NT2/D1 (cell line): ENCODE measurements at regions not wholly inside any gene's neighbourhood (a gene's known extent, or its start where the extent isn't known, plus 50 kb on each side); places are given as distances from the start of the nearest gene placed in this dataset.

ENCODE experiments used
- DNase-seq: peaks from one replicate; pipeline ENCODE4 v3.0.0-alpha.2; 2011; ENCODE audit warnings: low read depth, low spot score
- H3K27me3 ChIP-seq: 2 replicates; pipeline ENCODE4 v1.6.0; 2011; ENCODE audit warnings: mild to moderate bottlenecking; ENCODE audit not compliant: insufficient read length, insufficient read depth
- H3K36me3 ChIP-seq: 2 replicates; pipeline ENCODE4 v1.6.1; 2011; ENCODE audit warnings: mild to moderate bottlenecking, low read length, mixed read lengths; ENCODE audit not compliant: insufficient read depth, insufficient read length
- H3K4me1 ChIP-seq: 2 replicates; pipeline ENCODE4 v1.5.1; 2011; ENCODE audit not compliant: insufficient read depth, insufficient read length
- H3K4me3 ChIP-seq: 2 replicates; pipeline ENCODE4 v1.5.1; 2011; ENCODE audit warnings: low read depth; ENCODE audit not compliant: insufficient read length
- H3K9ac ChIP-seq: 2 replicates; pipeline ENCODE4 v1.6.0; 2011; ENCODE audit warnings: low read depth; ENCODE audit not compliant: insufficient read length
- H3K9me3 ChIP-seq: 2 replicates; pipeline ENCODE4 v1.5.1; 2011; ENCODE audit warnings: mild to moderate bottlenecking, low read length; ENCODE audit not compliant: insufficient read depth
- SUZ12 ChIP-seq: IDR thresholded peaks from 2 replicates; pipeline ENCODE4 v1.6.1; 2011; ENCODE audit not compliant: insufficient read length, insufficient read depth; ENCODE audit errors: extremely low read depth
- YY1 ChIP-seq: IDR thresholded peaks from 2 replicates; pipeline ENCODE4 v1.6.1; 2011; ENCODE audit not compliant: insufficient read length, insufficient read depth
- ZNF274 ChIP-seq: IDR thresholded peaks from 2 replicates; pipeline ENCODE4 v1.6.1; 2011; ENCODE audit warnings: mild to moderate bottlenecking, low read depth, low read length

DNA sequence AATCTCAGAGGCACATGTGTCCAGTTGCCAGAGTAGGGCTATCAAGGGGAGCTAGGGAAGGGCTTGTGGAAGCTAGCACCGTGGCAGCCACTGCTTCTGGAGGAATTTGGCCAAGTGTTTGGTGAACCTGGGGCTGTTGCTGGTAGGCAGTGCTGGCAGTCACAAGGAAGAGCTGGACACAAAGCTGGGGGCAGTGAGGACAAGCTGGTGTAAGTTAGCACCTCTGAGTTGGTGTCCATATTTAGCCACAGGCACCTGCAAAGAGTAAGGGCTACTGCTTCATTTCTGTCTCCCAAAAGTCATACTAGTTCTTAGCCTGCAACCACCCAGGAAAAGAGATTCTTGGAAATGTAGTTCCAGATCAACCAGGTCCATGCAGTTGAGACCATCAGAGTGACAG, 359.4 kb downstream of the CSNK1G3 start:
- Histone ChIP-seq H3K36me3 (no peaks in the 10 kb centered on the region), H3K9me3 (no peaks in the 10 kb centered on the region), H3K4me1 (no peaks in the 10 kb centered on the region), H3K9ac (no peak overlapping the region), H3K27me3 (no peaks in the 10 kb centered on the region), H3K4me3 (no peak overlapping the region)
- no peak for DNase-seq
- TF ChIP-seq SUZ12 (no peak), YY1 (no peak), ZNF274 (no peak)

DNA sequence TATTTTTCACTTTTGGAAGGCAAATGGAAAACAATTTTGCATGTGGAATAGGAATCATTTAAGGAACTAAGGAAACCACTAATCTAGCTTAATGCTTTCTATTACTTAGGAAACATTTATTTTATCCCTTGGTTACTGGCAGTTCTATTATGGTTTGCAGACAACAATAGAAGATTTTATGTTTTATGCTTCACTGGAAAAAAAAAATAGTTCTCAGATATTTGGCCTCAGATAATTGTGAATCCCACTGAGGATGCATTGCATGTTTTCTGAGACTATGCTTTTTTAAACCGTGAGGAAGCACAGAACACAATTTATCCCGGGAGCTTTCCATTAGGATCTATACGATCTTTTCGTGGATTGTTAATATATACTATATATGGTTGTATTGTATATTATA, 356.9 kb downstream of the CSNK1G3 start:
- Histone ChIP-seq H3K4me1 (no peaks in the 10 kb centered on the region), H3K9me3 (no peaks in the 10 kb centered on the region), H3K27me3 (no peaks in the 10 kb centered on the region), H3K36me3 (no peaks in the 10 kb centered on the region), H3K9ac (no peak overlapping the region), H3K4me3 (no peak overlapping the region)
- no peak for TF ChIP-seq ZNF274
- TF ChIP-seq YY1: no peak
- TF ChIP-seq SUZ12: no peak
- DNase-seq: no peak

DNA sequence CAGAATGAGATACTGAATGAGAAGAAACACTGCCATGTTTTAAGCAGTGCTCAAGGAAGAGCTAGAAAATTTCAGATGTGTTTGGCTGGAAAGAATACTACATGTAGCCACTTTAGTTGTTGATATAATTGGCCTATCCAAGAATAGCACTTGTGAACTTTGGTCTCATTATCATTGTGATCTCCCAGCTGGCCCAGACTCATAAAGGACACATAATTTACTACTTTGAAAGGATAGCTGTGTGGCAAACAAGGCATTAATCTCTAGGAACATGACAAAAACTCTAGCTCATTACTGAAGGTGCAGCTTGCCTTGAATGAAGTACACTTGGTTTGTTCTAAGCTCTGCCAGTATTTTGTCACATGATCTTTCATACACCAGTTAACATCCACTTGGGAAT, 356.3 kb downstream of the CSNK1G3 start:
- no peaks in the 10 kb centered on the region for H3K9me3 ChIP-seq
- no peak for TF ChIP-seq ZNF274
- TF ChIP-seq YY1: no peak
- TF ChIP-seq SUZ12: no peak
- no peaks in the 10 kb centered on the region for H3K36me3 ChIP-seq
- no peak overlapping the region for H3K9ac ChIP-seq
- no peaks in the 10 kb centered on the region for H3K4me1 ChIP-seq
- H3K4me3 ChIP-seq: no peak overlapping the region
- DNase-seq: no peak
- H3K27me3 ChIP-seq: no peaks in the 10 kb centered on the region

DNA sequence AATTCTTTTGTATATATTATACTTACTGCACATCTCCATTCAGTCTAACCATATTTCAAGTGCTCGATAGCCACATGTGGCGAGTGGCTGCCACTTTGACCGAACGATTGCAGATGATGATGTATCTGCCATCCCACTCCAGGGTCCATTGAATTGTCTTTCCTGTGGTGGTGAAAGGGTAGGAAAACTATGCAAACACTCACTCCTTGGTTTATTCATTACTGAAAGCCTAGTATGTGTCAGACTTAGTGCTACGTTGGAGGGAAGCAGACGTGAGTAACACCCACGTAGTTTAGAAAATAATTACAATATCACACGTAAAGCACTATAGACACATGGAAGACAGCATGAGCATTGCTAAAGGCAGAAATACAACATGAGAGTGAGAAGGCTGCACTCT, 353.7 kb downstream of the CSNK1G3 start:
- Histone ChIP-seq H3K27me3 (no peaks in the 10 kb centered on the region), H3K9me3 (no peaks in the 10 kb centered on the region), H3K4me1 (no peaks in the 10 kb centered on the region), H3K4me3 (no peak overlapping the region), H3K9ac (no peak overlapping the region), H3K36me3 (no peaks in the 10 kb centered on the region)
- DNase-seq: no peak
- TF ChIP-seq SUZ12: no peak
- TF ChIP-seq YY1: no peak
- no peak for TF ChIP-seq ZNF274

DNA sequence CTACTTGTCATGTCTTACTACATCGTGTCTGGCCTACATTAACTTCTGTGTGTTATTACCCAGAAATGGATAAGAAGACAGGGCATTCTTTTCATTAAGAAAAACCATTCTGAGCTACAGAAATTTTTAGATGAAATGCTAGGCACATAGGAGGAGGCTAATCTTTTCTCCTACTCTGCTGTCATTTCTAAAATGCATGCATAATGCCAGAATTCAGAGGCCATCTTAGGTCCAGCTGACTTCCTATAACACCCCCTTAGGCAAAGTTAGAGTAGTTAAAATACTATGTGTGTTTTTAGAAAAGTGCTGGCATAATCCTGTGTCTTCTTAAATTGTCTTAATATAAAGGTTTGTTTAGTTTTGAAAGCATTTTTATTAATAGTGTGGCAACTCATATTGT, 352.6 kb downstream of the CSNK1G3 start:
- no peak for DNase-seq
- TF ChIP-seq ZNF274 (no peak), YY1 (no peak), SUZ12 (no peak)
- H3K27me3 ChIP-seq: no peaks in the 10 kb centered on the region

DNA sequence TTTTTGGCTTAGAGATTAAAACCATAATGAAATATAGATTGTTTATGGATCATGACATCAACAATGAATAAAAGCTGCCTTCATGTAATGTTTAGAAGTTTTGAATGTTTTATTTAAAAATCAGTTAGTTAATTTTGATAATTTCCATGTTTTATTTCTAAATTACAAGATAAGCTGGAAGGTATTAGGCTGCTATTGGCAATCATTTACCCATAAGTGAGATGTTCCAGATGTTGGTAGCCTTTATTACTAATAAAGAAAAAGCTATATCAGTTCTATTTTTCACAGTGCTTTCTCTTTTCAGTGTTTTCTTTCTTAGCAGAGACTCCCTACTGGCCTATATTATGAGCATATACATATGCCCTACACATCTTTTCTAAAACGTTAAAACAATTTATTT, 347.0 kb downstream of the CSNK1G3 start:
- no peak overlapping the region for H3K4me3 ChIP-seq
- no peaks in the 10 kb centered on the region for H3K4me1 ChIP-seq
- H3K9me3 ChIP-seq: no peaks in the 10 kb centered on the region
- no peaks in the 10 kb centered on the region for H3K27me3 ChIP-seq
- H3K36me3 ChIP-seq: no peaks in the 10 kb centered on the region
- no peak for TF ChIP-seq SUZ12
- H3K9ac ChIP-seq: no peak overlapping the region
- no peak for DNase-seq

More for the DNA sequence above, 352.6 kb downstream of the CSNK1G3 start:
- no peak overlapping the region for H3K9ac ChIP-seq
- H3K9me3 ChIP-seq: no peaks in the 10 kb centered on the region
- H3K4me3 ChIP-seq: no peak overlapping the region
- H3K4me1 ChIP-seq: no peaks in the 10 kb centered on the region
- no peaks in the 10 kb centered on the region for H3K36me3 ChIP-seq

GRCh38 chr5:123856766-123857165, 344.8 kb downstream of the CSNK1G3 start:
- no peak for DNase-seq
- Histone ChIP-seq H3K4me1 (no peaks in the 10 kb centered on the region), H3K36me3 (no peaks in the 10 kb centered on the region), H3K9ac (no peak overlapping the region), H3K4me3 (no peak overlapping the region), H3K27me3 (no peaks in the 10 kb centered on the region), H3K9me3 (no peaks in the 10 kb centered on the region)
- no peak for TF ChIP-seq SUZ12
- no peak for TF ChIP-seq YY1

DNA sequence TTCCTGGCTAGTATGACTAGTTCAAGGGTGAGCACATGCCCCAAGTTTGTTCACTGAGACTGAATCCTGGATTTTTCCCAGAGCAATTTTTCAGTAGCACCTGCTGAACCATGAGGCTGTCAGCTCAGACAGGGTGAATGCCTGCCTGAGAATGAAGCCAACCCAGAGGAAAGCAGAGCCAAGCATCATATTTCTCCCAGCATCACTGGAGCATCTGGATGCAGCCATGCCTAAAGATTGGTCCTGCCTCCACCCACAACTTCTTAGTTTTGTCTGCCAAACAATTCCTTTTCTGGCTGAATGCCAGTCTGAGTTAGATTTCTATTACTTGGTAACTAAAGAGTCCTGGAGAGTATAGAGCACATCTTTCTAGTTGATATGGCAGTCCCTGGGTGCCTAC, 343.6 kb downstream of the CSNK1G3 start:
- Histone ChIP-seq H3K9me3 (no peaks in the 10 kb centered on the region), H3K9ac (no peak overlapping the region), H3K4me3 (no peak overlapping the region), H3K4me1 (no peaks in the 10 kb centered on the region), H3K36me3 (no peaks in the 10 kb centered on the region), H3K27me3 (no peaks in the 10 kb centered on the region)
- DNase-seq: no peak
- no peak for TF ChIP-seq SUZ12
